DMS 273 treated with DMSO at 0.1 percent for 48 hours (cell line): ENCODE measurements at regions not wholly inside any gene's neighbourhood (a gene's known extent, or its start where the extent isn't known, plus 50 kb on each side); places are given as distances from the start of the nearest gene placed in this dataset.

ENCODE experiments used
- DNase-seq: peaks from one replicate; lab custom pipeline; 2025; lab: John Stamatoyannopoulos, UW

- no peak for DNase-seq
Observed at GRCh38 chr3:176794406-176794805, 402.9 kb downstream of the TBL1XR1 start.

DNA sequence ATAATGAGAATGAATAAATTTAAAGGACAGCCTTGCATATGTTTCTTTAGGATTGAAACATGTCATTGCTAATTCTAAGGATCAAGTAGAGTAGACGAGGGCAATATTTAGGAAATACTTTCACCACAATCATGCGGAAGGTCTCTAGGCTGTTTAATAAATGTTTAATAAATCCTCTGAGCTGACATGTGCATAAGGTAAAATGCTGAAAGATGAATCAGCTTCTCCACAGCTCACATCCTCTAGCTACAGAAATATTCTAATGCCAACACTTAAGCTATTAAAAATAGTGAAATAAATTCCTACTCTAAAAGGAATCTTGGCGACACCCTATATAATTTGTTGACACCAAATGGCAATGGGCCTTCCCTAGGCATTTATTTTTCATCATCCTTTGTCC is 407.3 kb downstream of the TBL1XR1 start:
- DNase-seq = no peak

DNA sequence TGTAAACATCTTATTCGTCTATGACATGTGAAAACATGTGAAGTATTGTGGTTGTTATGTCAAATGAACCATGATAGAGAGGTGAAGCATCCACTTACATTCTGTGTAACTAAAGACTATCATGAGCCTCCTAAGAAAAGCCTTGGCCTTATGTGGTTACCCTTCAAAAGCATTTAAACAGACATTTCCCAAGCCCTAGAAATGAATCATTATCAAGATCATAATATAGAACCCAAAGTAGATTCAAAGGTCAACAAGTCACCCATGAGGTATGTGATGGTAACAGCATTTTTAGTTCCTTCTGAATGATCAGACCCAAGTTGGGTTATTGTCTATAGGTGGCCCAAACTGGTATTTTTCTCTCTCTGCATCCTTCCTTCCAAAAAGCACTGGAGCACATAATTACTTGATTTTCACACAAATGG is 408.0 kb downstream of the TBL1XR1 start:
- no peak for DNase-seq

GRCh38 chr3:176787506-176787905 is 409.8 kb downstream of the TBL1XR1 start:
- DNase-seq = no peak

DNA sequence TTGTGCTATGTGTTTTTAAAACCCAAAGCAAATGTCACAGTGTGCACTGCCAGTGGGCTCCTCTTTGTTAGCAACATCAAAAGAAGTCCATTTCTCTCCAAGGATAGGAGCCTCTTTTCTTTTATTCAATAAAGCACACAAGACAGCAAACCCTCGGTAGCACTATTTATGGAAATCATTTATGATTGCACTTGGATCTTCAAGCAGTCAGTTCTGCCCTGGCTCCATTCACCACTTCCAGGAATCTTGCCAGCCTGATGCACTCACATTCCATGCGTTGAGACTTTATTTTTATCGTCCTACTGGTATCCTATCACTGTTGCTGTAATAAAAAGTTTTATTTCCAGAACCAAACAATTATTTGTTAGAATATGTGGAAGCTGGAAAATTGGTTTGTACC is 412.1 kb downstream of the TBL1XR1 start:
- no peak for DNase-seq

- no peak for DNase-seq
Observed at GRCh38 chr3:176780766-176781165, 416.5 kb downstream of the TBL1XR1 start.

- no peak for DNase-seq
Observed at GRCh38 chr3:176776622-176777175, 420.6 kb downstream of the TBL1XR1 start.

GRCh38 chr3:176769547-176770190 is 427.6 kb downstream of the TBL1XR1 start:
- DNase-seq = no peak

GRCh38 chr3:176767385-176767784 is 429.9 kb downstream of the TBL1XR1 start:
- no peak for DNase-seq

- no peak for DNase-seq
Observed at GRCh38 chr3:176766862-176767261, 430.4 kb downstream of the TBL1XR1 start.

- DNase-seq = no peak
Observed at GRCh38 chr3:176765382-176765900, 431.8 kb downstream of the TBL1XR1 start.

DNA sequence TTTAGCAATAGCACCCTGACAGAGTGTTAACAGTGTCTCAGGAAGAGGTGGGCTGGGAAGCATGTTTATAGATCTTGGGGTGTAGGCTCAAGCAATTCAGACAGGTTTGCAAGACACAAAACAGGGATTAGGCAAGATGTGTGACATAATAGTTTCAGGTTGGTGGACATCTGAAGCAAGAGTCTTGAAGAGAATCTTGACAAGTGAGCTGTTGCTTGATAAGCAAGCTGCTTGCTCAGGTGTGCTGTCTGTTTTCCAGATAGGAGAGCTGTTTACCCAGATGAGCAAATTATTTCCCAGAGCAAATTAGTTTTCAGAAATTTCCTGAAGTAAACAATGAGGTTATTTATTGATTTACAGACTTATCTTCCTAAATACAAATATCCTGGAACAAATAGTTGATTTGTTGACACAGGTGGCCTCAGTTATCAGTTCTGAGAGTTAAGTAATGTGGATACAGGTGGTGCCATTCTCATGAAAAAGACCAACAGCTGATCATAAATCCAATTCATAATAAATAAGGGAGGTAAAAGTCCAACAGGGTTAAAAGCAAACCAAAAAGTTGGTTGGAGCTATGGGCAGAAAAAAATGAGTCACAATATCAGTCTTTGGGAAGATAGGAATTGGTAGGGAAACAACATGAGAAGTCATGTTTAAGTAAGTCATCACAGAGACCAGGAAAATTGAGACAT is 437.3 kb downstream of the TBL1XR1 start:
- DNase-seq = no peak

DNA sequence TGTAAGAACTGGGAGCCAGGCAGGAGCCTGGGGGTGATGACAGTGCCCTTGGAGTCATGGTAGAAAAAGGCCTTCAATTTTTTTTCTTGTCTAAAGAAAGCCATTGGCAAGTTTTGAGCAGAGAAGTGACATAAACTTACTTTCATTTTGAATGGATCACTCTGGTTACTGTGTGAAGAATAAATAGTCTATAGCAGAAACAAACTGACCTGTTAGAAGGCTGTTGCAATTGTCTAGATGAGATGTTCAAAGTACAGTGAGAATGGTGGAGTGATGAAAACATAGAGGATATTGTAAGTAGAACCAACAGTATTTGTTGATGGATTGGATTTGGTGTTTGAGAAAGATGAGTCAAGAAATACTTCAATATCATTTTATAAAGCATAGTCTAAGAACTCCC is 439.9 kb downstream of the TBL1XR1 start:
- no peak for DNase-seq

- DNase-seq = no peak
Observed at GRCh38 chr3:176755977-176756376, 441.3 kb downstream of the TBL1XR1 start.

GRCh38 chr3:176755552-176755951 is 441.7 kb downstream of the TBL1XR1 start:
- no peak for DNase-seq

DNA sequence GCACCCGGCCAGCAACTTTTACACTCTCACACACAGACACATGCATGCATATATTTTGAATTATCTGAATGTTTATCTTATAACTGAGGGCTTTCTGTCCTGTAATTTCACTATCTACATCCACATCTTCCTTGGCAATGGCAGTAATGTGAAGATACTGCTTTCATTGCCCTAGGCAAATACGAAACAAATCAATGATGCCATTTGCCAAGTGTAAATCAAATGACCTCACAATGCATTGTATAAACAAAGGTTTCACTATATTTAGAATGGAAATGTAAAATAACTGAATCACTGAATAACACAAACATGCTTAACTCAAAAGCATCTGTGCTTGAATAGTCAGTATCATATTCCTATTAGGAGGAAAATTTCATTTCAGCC is 455.6 kb downstream of the TBL1XR1 start:
- DNase-seq = no peak

DNA sequence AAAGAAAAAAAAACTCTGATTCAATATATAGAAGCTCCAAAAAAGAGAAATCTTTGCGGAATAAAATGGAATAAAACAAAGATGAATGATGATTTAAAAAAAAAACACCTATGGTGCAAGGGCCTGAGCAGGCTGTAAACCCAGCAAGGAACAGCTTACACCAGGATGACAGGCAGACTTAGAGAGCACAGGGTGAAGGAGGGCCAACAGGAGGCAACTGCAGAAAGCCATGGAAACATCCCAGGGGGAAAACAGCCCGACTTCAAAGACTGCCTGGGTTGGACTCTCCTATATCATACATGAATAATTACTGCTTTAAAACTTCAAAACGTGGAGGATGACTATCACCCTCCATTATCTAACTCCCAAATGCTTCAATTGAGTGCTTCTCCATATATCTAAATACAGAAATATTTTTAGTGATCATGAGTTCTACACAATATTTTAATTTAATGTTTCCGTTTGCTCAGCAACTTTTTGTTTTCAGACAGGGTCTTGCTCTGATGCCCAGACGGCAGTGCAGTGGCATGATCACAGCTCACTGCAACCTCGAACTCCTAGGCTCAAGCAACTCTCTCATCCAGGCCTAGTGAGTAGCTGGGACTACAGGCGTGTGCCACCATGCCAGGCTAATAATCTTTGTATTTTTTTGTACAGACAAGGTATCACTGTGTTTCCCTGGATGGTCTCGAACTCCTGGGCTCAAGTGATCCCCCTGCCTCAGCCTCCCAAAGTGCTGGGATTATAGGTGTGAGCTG is 456.2 kb downstream of the TBL1XR1 start:
- no peak for DNase-seq

DNA sequence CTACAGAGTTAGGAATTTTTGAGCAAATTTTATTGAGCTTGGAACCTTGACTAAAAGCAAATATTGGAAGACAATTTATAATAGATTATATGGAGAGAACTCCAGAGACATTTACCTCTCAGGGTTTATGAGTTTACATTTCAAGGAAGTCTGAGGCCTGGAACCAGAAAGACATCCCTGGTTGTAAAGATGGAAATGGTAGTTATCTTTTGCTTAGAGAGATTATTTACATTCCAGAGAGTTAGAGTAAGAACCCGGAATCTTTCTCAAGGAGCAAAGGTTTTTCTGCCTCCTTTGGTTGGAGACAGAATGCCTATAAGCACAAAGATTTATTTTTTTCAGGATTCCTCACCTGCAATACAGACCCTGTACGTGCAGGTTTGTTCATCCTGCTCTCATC is 458.1 kb downstream of the TBL1XR1 start:
- DNase-seq = no peak

DNA sequence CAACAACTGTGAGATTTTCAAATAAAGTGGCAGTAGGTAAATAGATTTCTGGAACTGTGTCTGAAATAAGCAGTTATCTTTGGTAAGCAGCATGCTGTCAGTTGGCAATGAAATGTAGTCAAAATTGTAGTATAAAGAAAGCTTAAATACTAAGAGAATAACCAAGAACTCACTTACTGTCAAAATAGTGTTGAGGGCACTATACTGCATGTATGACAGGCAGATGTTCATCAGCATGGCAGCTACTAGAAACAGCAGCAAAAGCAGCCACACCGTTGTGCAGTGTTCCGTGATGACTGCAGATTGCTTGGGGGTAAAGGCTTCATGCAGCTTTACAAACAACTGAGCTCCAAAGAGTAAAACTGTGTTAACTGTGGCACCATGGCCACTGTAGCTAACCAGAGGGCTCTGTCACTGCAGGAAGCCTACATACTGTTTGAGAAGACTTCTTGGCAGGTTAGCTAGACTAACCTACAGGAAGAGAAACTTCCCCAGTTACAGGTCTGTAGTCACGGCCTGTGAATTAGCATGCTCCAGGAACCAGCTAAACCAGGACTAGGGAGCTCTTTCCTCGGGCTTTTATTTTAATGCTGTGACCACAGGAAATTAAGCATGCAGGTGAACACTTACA is 459.7 kb downstream of the TBL1XR1 start:
- DNase-seq = no peak

- no peak for DNase-seq
Observed at GRCh38 chr3:176734146-176734545, 463.1 kb downstream of the TBL1XR1 start.

- no peak for DNase-seq
Observed at GRCh38 chr3:176724394-176724759, 472.9 kb downstream of the TBL1XR1 start.

GRCh38 chr3:176723758-176724393 is 473.4 kb downstream of the TBL1XR1 start:
- no peak for DNase-seq
